Nucleus accumbens (tissue), 56 donors: ENCODE measurements at regions not wholly inside any gene's neighbourhood (a gene's known extent, or its start where the extent isn't known, plus 50 kb on each side); places are given as distances from the start of the nearest gene placed in this dataset.
"Not testable (repeated sequence)": the region's sequence is repeated elsewhere in the genome, so short reads cannot be mapped to it uniquely, and the experiment has no call there.

Source experiments
- DNase-seq, 56 donors: peaks; one replicate each; lab custom pipeline; 2025; lab: John Stamatoyannopoulos, UW

GRCh38 chr6:105747823-105748405 lies 338.2 kb upstream of the PRDM1 start:
- DNase-seq, result no peak

- DNase-seq, result no peak
Observed at GRCh38 chr6:105746509-105746908, 339.6 kb upstream of the PRDM1 start.

- DNase-seq, result no peak
Observed at GRCh38 chr6:105746130-105746505, 340.0 kb upstream of the PRDM1 start.

- DNase-seq, result no peak
Observed at GRCh38 chr6:105745464-105746129, 340.5 kb upstream of the PRDM1 start.

- DNase-seq, result no peak
Observed at GRCh38 chr6:105744815-105745214, 341.3 kb upstream of the PRDM1 start.

GRCh38 chr6:105740946-105741645 lies 338.2 kb upstream of the PREP start:
- DNase-seq, result no peak

GRCh38 chr6:105739764-105740163 lies 336.9 kb upstream of the PREP start:
- DNase-seq, result no peak

- DNase-seq, result no peak
Observed at GRCh38 chr6:105733556-105734162, 330.8 kb upstream of the PREP start.

GRCh38 chr6:105728995-105729394 lies 326.1 kb upstream of the PREP start:
- no peak for DNase-seq

- no peak for DNase-seq
Observed at GRCh38 chr6:105726902-105727655, 324.2 kb upstream of the PREP start.

GRCh38 chr6:105714846-105715245 lies 312.0 kb upstream of the PREP start:
- no peak for DNase-seq

- no peak for DNase-seq
Observed at GRCh38 chr6:105713474-105714118, 310.7 kb upstream of the PREP start.

- DNase-seq, result no peak
Observed at GRCh38 chr6:105711216-105711615, 308.3 kb upstream of the PREP start.

GRCh38 chr6:105705608-105706007 lies 302.7 kb upstream of the PREP start:
- no peak for DNase-seq

- no peak for DNase-seq
Observed at GRCh38 chr6:105695461-105695860, 292.6 kb upstream of the PREP start.

GRCh38 chr6:105692613-105693215 lies 289.8 kb upstream of the PREP start:
- DNase-seq, result no peak

- no peak for DNase-seq
Observed at GRCh38 chr6:105691971-105692370, 289.1 kb upstream of the PREP start.

- no peak for DNase-seq
Observed at GRCh38 chr6:105691081-105691480, 288.2 kb upstream of the PREP start.

GRCh38 chr6:105688573-105688972 lies 285.7 kb upstream of the PREP start:
- DNase-seq, result no peak

GRCh38 chr6:105686793-105687192 lies 283.9 kb upstream of the PREP start:
- DNase-seq, result not testable (repeated sequence)
